Suprapubic skin (tissue), 4 donors: ENCODE measurements at regions not wholly inside any gene's neighbourhood (a gene's known extent, or its start where the extent isn't known, plus 50 kb on each side); places are given as distances from the start of the nearest gene placed in this dataset.

Experiments
- DNase-seq, 2 donors: peaks; one replicate each; pipeline ENCODE4 v3.0.0-alpha.2; 2019; ENCODE audit warnings: low spot score in 2 of 2
- H3K27ac ChIP-seq: fragments of 200-600 bp; sonication (generic); one replicate; pipeline ENCODE4 v1.5.1; 2019
- H3K27me3 ChIP-seq: fragments of 200-600 bp; sonication (generic); one replicate; pipeline ENCODE4 v1.5.1; 2019
- H3K36me3 ChIP-seq: fragments of 200-600 bp; sonication (generic); one replicate; pipeline ENCODE4 v1.5.1; 2019
- H3K4me1 ChIP-seq: fragments of 200-600 bp; sonication (generic); one replicate; pipeline ENCODE4 v1.5.1; 2019
- H3K4me3 ChIP-seq: fragments of 200-600 bp; sonication (generic); one replicate; pipeline ENCODE4 v1.5.1; 2019; ENCODE audit warnings: mild to moderate bottlenecking
- H3K9me3 ChIP-seq: fragments of 200-600 bp; sonication (generic); one replicate; pipeline ENCODE4 v1.5.1; 2019
- EP300 ChIP-seq: sonication (generic); formaldehyde crosslinking; IDR thresholded peaks from one replicate; pipeline ENCODE4 v1.6.1; 2017; ENCODE audit warnings: antibody characterized with exemption
- POLR2A ChIP-seq, 2 donors: fragments of 450-650 bp; IDR thresholded peaks; one replicate each; pipeline ENCODE4 v1.6.1; 2017; ENCODE audit warnings: antibody characterized with exemption in 2 of 2, mild to moderate bottlenecking in 2 of 2, moderate library complexity in 2 of 2
- POLR2AphosphoS5 ChIP-seq, 3 donors: sonication (generic); formaldehyde crosslinking; IDR thresholded peaks; one replicate each; pipeline ENCODE4 v1.6.1; 2017; ENCODE audit warnings: antibody characterized with exemption in 3 of 3
- WGBS: methylation state at CpG from one replicate; pipeline ENCODE4 v1.1.5; 2018; 5-methylcytosine and 5-hydroxymethylcytosine counted together
- TF ChIP-seq, protein P1 (sequence below), 2 donors: fragments of 200-600 bp in 1 of 2; fragments of 450-650 bp in 1 of 2; sonication (generic) in 1 of 2; IDR thresholded peaks; one replicate each; pipeline ENCODE4 v1.5.1; 2016 to 2019; ENCODE audit warnings: antibody characterized with exemption in 2 of 2, mild to moderate bottlenecking in 1 of 2, moderate library complexity in 1 of 2

DNA sequence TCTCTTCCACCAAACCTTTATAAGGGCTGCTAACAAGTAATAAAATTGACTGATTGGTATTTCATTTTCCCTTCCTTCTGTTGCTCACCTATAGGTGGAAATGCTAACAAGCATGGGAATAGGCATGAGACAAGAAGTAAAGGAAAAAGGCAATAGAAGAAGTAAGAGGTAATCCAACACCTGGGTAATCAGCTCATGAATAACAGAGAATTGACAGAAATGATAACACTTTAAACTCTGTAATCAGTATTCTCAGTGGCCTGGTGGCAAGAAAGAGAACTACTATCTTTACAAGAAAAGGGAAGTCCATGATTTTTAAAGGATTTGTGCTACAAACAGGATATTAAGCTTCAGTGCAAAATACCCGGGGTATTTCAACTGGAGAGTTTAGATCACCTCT lies 737.8 kb downstream of the RERGL start:
- Histone ChIP-seq H3K4me1 (no peaks in the 10 kb centered on the region), H3K4me3 (no peak overlapping the region), H3K27ac (no peak overlapping the region), H3K9me3 (no peaks in the 10 kb centered on the region), H3K27me3 (no peaks in the 10 kb centered on the region), H3K36me3 (no peaks in the 10 kb centered on the region)
- no peak for DNase-seq
- 75% methylated on average over 1 of the region's 1 CpG for WGBS
- TF ChIP-seq, protein P1, sequence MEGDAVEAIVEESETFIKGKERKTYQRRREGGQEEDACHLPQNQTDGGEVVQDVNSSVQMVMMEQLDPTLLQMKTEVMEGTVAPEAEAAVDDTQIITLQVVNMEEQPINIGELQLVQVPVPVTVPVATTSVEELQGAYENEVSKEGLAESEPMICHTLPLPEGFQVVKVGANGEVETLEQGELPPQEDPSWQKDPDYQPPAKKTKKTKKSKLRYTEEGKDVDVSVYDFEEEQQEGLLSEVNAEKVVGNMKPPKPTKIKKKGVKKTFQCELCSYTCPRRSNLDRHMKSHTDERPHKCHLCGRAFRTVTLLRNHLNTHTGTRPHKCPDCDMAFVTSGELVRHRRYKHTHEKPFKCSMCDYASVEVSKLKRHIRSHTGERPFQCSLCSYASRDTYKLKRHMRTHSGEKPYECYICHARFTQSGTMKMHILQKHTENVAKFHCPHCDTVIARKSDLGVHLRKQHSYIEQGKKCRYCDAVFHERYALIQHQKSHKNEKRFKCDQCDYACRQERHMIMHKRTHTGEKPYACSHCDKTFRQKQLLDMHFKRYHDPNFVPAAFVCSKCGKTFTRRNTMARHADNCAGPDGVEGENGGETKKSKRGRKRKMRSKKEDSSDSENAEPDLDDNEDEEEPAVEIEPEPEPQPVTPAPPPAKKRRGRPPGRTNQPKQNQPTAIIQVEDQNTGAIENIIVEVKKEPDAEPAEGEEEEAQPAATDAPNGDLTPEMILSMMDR (IDR thresholded peaks at IDR 0.05): no peak
- no peak for TF ChIP-seq POLR2AphosphoS5 (IDR thresholded peaks at IDR 0.05)
- TF ChIP-seq POLR2A (IDR thresholded peaks at IDR 0.05): no peak
- no peak for TF ChIP-seq EP300

DNA sequence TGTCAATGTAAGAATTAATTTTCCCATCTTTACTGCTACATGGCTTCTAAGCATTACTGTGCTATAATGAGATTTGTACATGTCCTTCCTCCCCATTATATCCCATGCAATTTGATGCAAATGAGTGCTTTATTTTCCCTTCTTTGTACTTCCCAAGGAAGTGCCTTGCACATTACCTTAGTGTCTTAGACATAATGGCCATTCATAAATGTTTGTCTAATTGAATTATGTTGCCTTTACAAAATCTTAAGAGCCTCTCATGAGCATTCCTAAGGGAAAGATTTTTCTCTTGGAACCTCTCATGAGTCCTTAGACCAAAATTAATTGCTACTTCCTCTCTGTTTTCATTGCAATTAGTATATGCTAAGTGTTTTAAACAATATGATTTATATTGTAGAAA lies 741.7 kb downstream of the RERGL start:
- Histone ChIP-seq H3K4me3 (no peak overlapping the region), H3K27ac (no peak overlapping the region), H3K9me3 (no peaks in the 10 kb centered on the region), H3K27me3 (no peaks in the 10 kb centered on the region), H3K4me1 (no peaks in the 10 kb centered on the region), H3K36me3 (no peaks in the 10 kb centered on the region)
- TF ChIP-seq EP300 (no peak), POLR2AphosphoS5 (IDR thresholded peaks at IDR 0.05) (no peak), POLR2A (IDR thresholded peaks at IDR 0.05) (no peak)
- TF ChIP-seq, protein P1 (IDR thresholded peaks at IDR 0.05): no peak
- DNase-seq: no peak

DNA sequence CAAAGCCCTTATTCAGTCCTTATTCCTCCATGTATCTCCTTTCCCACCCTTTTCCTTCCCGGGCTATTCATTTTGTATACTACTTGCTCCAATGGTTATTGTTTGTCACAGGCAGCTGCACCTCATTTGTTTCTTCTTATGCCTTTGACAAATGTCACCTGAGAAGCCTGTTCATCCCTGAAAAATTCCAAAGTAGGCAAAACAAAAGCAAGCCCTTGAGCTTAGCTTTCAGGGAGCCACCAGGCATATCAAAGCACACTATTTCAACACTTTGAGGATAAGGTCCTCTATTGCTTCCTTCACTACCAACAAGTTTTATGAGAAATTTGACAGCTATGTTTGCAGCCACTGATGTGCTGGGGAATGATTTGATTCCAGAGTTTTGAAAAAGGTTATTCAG lies 738.7 kb upstream of the LMO3 start:
- Histone ChIP-seq H3K27me3 (no peaks in the 10 kb centered on the region), H3K9me3 (no peaks in the 10 kb centered on the region), H3K4me3 (no peak overlapping the region), H3K36me3 (no peaks in the 10 kb centered on the region), H3K27ac (no peak overlapping the region), H3K4me1 (no peaks in the 10 kb centered on the region)
- no peak for DNase-seq
- WGBS: 88% methylated on average over 1 of the region's 1 CpG
- TF ChIP-seq EP300 (no peak), POLR2A (IDR thresholded peaks at IDR 0.05) (no peak), POLR2AphosphoS5 (IDR thresholded peaks at IDR 0.05) (no peak)
- TF ChIP-seq, protein P1 (IDR thresholded peaks at IDR 0.05): no peak

DNA sequence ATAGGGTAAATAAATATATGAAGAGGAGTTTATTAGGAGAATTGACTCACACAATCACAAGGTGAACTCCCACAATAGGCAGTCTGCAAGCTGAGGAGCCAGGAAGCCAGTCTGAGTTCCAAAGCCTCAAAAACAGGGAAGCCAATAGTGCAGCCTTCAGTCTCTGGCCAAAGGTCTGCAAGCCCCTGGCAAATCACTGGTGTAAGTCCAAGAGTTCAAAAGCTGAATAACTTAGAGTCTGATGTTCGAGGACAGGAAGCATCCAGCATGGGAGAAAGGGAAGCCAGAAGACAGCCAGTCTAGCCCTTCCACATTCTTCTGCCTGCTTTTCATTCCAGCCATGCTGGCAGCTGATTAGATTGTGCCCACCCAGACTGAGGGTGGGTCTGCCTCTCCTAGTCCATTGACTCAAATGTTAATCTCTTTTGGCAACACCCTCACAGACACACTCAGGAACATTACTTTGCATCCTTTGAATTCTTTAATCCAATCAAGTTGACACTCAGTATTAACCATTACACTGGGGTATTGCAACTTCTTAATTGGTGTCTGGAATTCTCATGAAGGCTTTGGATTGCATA lies 736.5 kb upstream of the LMO3 start:
- Histone ChIP-seq H3K27me3 (no peaks in the 10 kb centered on the region), H3K4me1 (no peaks in the 10 kb centered on the region), H3K27ac (no peak overlapping the region), H3K4me3 (no peak overlapping the region), H3K9me3 (no peaks in the 10 kb centered on the region), H3K36me3 (no peaks in the 10 kb centered on the region)
- TF ChIP-seq POLR2AphosphoS5 (IDR thresholded peaks at IDR 0.05) (no peak), POLR2A (IDR thresholded peaks at IDR 0.05) (no peak), EP300 (no peak)
- TF ChIP-seq, protein P1 (IDR thresholded peaks at IDR 0.05): no peak
- DNase-seq: no peak
- WGBS: 63% methylated on average over 1 of the region's 1 CpG

DNA sequence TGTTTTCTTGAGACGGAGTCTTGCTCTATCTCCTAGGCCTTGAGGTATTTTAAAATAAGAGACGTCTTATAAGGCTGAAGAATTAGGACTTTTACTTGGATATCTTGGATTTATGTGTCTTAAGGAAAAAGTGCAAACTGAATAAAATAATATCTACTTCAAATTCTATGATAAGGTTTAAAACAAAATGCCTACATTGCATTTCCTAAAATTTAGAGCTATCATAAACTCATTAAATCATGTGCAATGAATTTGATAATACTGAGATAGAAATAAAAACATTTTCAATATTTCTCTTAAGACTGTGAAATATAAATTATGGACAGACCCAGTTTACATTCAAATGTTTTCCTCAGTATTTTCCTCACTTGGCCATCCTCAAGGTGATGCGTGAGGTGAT lies 729.5 kb upstream of the LMO3 start:
- Histone ChIP-seq H3K4me3 (no peak overlapping the region), H3K4me1 (no peaks in the 10 kb centered on the region), H3K27ac (no peak overlapping the region), H3K27me3 (no peaks in the 10 kb centered on the region), H3K36me3 (no peaks in the 10 kb centered on the region), H3K9me3 (no peaks in the 10 kb centered on the region)
- no peak for DNase-seq
- 88% methylated on average over 3 of the region's 3 CpGs for whole genome bisulfite sequencing
- TF ChIP-seq, protein P1 (IDR thresholded peaks at IDR 0.05): no peak
- TF ChIP-seq EP300 (no peak), POLR2AphosphoS5 (IDR thresholded peaks at IDR 0.05) (no peak), POLR2A (IDR thresholded peaks at IDR 0.05) (no peak)
